ENCODE measurements at regions not wholly inside any gene's neighbourhood (a gene's known extent, or its start where the extent isn't known, plus 50 kb on each side); places are given as distances from the start of the nearest gene placed in this dataset.

GRCh38 chr21:31455506-31455905 is 111.4 kb upstream of the TIAM1 start:
- peaks cover 3% of the 10 kb centered on the region for H3K4me1 Mint-ChIP-seq
- Histone ChIP-seq H3K36me3 (no peaks in the 10 kb centered on the region), H2AFZ (replicated peaks) (no peak overlapping the region), H3K4me1 (no peaks in the 10 kb centered on the region), H3K9ac (no peak overlapping the region), H4K20me1 (ENCODE audit: low read depth) (peaks cover 18% of the 10 kb centered on the region), H3K4me2 (no peak overlapping the region), H3K27me3 (no peaks in the 10 kb centered on the region), H3K79me2 (ENCODE audit: low read depth) (peaks cover 15% of the 10 kb centered on the region), H3F3A (ENCODE audit: low read depth) (no peaks in the 10 kb centered on the region), H3K4me3 (no peak overlapping the region), H3K9me3 (ENCODE audit: low read depth) (no peaks in the 10 kb centered on the region), H3K27ac (no peak overlapping the region)
- H3K27me3 Mint-ChIP-seq (ENCODE audit: insufficient read depth, low read depth): peaks cover 2% of the 10 kb centered on the region
- TF ChIP-seq EZH2phosphoT487 (IDR thresholded peaks at IDR 0.05) (no peak), EZH2 (IDR thresholded peaks at IDR 0.05) (no peak), CTCF (IDR thresholded peaks at IDR 0.05) (no peak)
- peaks cover 4% of the 10 kb centered on the region for H3K9me3 Mint-ChIP-seq
- no peak overlapping the region for H3K4me3 Mint-ChIP-seq
- H3K36me3 Mint-ChIP-seq: peaks cover 40% of the 10 kb centered on the region
- H3K27ac Mint-ChIP-seq: no peak overlapping the region
- DNase-seq (ENCODE audit: low spot score): no peak

- Mint-ChIP-seq H3K27me3 (ENCODE audit: insufficient read depth, low read depth) (no peaks in the 10 kb centered on the region), H3K4me3 (no peak overlapping the region), H3K9me3 (peaks cover 10% of the 10 kb centered on the region), H3K4me1 (peaks cover 9% of the 10 kb centered on the region), H3K36me3 (peaks cover 50% of the 10 kb centered on the region), H3K27ac (no peak overlapping the region)
- no peak for TF ChIP-seq CTCF (IDR thresholded peaks at IDR 0.05)
- no peak for TF ChIP-seq EZH2 (IDR thresholded peaks at IDR 0.05)
- TF ChIP-seq EZH2phosphoT487 (IDR thresholded peaks at IDR 0.05): no peak
- Histone ChIP-seq H2AFZ (replicated peaks) (no peak overlapping the region), H3K36me3 (no peaks in the 10 kb centered on the region), H3K27ac (no peak overlapping the region), H3K79me2 (ENCODE audit: low read depth) (peaks cover 21% of the 10 kb centered on the region), H3K9me3 (ENCODE audit: low read depth) (no peaks in the 10 kb centered on the region), H4K20me1 (ENCODE audit: low read depth) (no peaks in the 10 kb centered on the region), H3K4me1 (no peaks in the 10 kb centered on the region), H3K4me3 (no peak overlapping the region), H3F3A (ENCODE audit: low read depth) (no peaks in the 10 kb centered on the region), H3K9ac (no peak overlapping the region), H3K4me2 (no peak overlapping the region), H3K27me3 (no peaks in the 10 kb centered on the region)
- no peak for DNase-seq (ENCODE audit: low spot score)
These were observed 106.9 kb upstream of the TIAM1 start for GRCh38 chr21:31450980-31451379.

- Histone ChIP-seq H3F3A (ENCODE audit: low read depth) (no peaks in the 10 kb centered on the region), H3K4me1 (no peaks in the 10 kb centered on the region), H3K79me2 (ENCODE audit: low read depth) (peaks cover 16% of the 10 kb centered on the region), H3K36me3 (no peaks in the 10 kb centered on the region), H2AFZ (replicated peaks) (no peak overlapping the region), H3K27me3 (no peaks in the 10 kb centered on the region), H3K4me2 (no peak overlapping the region), H3K4me3 (no peak overlapping the region), H3K27ac (no peak overlapping the region), H3K9ac (no peak overlapping the region), H3K9me3 (ENCODE audit: low read depth) (no peaks in the 10 kb centered on the region), H4K20me1 (ENCODE audit: low read depth) (no peaks in the 10 kb centered on the region)
- no peak for DNase-seq (ENCODE audit: low spot score)
- Mint-ChIP-seq H3K4me1 (peaks cover 9% of the 10 kb centered on the region), H3K9me3 (peaks cover 10% of the 10 kb centered on the region), H3K27me3 (ENCODE audit: insufficient read depth, low read depth) (no peaks in the 10 kb centered on the region), H3K4me3 (no peak overlapping the region), H3K27ac (peak overlapping the region; percentile 75), H3K36me3 (peaks cover 47% of the 10 kb centered on the region)
- TF ChIP-seq EZH2phosphoT487 (IDR thresholded peaks at IDR 0.05): no peak
- no peak for TF ChIP-seq EZH2 (IDR thresholded peaks at IDR 0.05)
- no peak for TF ChIP-seq CTCF (IDR thresholded peaks at IDR 0.05)
These were observed 106.0 kb upstream of the TIAM1 start for GRCh38 chr21:31449921-31450535.
